Activated CD8-positive, alpha-beta T cell treated with anti-CD3 and anti-CD28 coated beads for 36 hours (primary cell): ENCODE measurements at regions not wholly inside any gene's neighbourhood (a gene's known extent, or its start where the extent isn't known, plus 50 kb on each side); places are given as distances from the start of the nearest gene placed in this dataset.

Experiments used
- ATAC-seq: fragments of 200-7000 bp; cut with Tn5 transposase; one replicate; pipeline ENCODE4 v1.10.0; 2021; ENCODE audit warnings: mild to moderate bottlenecking, moderate library complexity
- CTCF ChIA-PET: fragments of 350-600 bp; sonication (Branson Sonifier 250); formaldehyde crosslinking; loops from one replicate; lab custom pipeline; 2021; ENCODE audit warnings: antibody characterized with exemption; lab: Charles Lee
- POLR2A ChIA-PET: fragments of 350-600 bp; sonication (Branson Sonifier 250); formaldehyde crosslinking; loops from one replicate; lab custom pipeline; 2021; ENCODE audit warnings: antibody characterized with exemption; lab: Charles Lee
- DNase-seq: peaks from one replicate; pipeline ENCODE4 v3.0.0-alpha.2; 2020
- H3K27ac Mint-ChIP-seq: one replicate; pipeline ENCODE4 v1.8.0; 2021; ENCODE audit warnings: mild to moderate bottlenecking, mixed read lengths
- H3K27me3 Mint-ChIP-seq: one replicate; pipeline ENCODE4 v1.8.0; 2021; ENCODE audit warnings: mixed read lengths
- H3K36me3 Mint-ChIP-seq: one replicate; pipeline ENCODE4 v1.8.0; 2021; ENCODE audit warnings: low read depth, mixed read lengths
- H3K4me1 Mint-ChIP-seq: one replicate; pipeline ENCODE4 v1.8.0; 2021; ENCODE audit warnings: low read depth, mixed read lengths
- H3K4me3 Mint-ChIP-seq: one replicate; pipeline ENCODE4 v1.8.0; 2021; ENCODE audit warnings: mild to moderate bottlenecking, moderate library complexity, mixed read lengths
- H3K9me3 Mint-ChIP-seq: one replicate; pipeline ENCODE4 v1.8.0; 2021; ENCODE audit warnings: mixed read lengths
- CTCF ChIP-seq: fragments of 200-600 bp; IDR thresholded peaks from one replicate; pipeline ENCODE4 v1.8.0; 2022; ENCODE audit warnings: antibody characterized with exemption, mild to moderate bottlenecking
- intact Hi-C: fragments of 100-400 bp; cut with micrococcal nuclease; formaldehyde crosslinking; loops from one replicate; pipeline ENCODE4 v1.10.0; 2022

- ATAC-seq (no peak), DNase-seq (no peak)
- no peak for TF ChIP-seq CTCF
- ChIA-PET CTCF (no interaction called here), POLR2A (no interaction called here)
- no peaks in the 10 kb centered on the region for H3K4me1 Mint-ChIP-seq
- H3K36me3 Mint-ChIP-seq, result no peaks in the 10 kb centered on the region
- no peak overlapping the region for H3K4me3 Mint-ChIP-seq
- intact Hi-C loops, result no loop called here
- peaks cover 25% of the 10 kb centered on the region for H3K27me3 Mint-ChIP-seq
- H3K9me3 Mint-ChIP-seq, result no peaks in the 10 kb centered on the region
- H3K27ac Mint-ChIP-seq, result no peak overlapping the region
Measured at GRCh38 chr3:127411083-127411727, 123.4 kb upstream of the PRR20G start.

- ATAC-seq (no peak), DNase-seq (no peak)
- Mint-ChIP-seq H3K27me3 (peaks cover 22% of the 10 kb centered on the region), H3K4me3 (no peak overlapping the region), H3K27ac (no peak overlapping the region), H3K9me3 (no peaks in the 10 kb centered on the region), H3K4me1 (no peaks in the 10 kb centered on the region), H3K36me3 (no peaks in the 10 kb centered on the region)
- no peak for TF ChIP-seq CTCF
- intact Hi-C loops, result no loop called here
- POLR2A ChIA-PET, result no interaction called here
- CTCF ChIA-PET, result no interaction called here
Measured at GRCh38 chr3:127410678-127411077, 122.8 kb upstream of the PRR20G start.

GRCh38 chr3:127410137-127410488 is 122.3 kb upstream of the PRR20G start:
- Mint-ChIP-seq H3K36me3 (no peaks in the 10 kb centered on the region), H3K27ac (no peak overlapping the region), H3K27me3 (peaks cover 19% of the 10 kb centered on the region), H3K4me1 (no peaks in the 10 kb centered on the region), H3K9me3 (no peaks in the 10 kb centered on the region), H3K4me3 (no peak overlapping the region)
- no peak for DNase-seq
- POLR2A ChIA-PET, result no interaction called here
- ATAC-seq, result no peak
- CTCF ChIA-PET, result no interaction called here
- intact Hi-C loops, result no loop called here
- TF ChIP-seq CTCF, result no peak

- Mint-ChIP-seq H3K9me3 (no peaks in the 10 kb centered on the region), H3K27me3 (peaks cover 17% of the 10 kb centered on the region), H3K27ac (no peak overlapping the region), H3K36me3 (no peaks in the 10 kb centered on the region), H3K4me1 (no peaks in the 10 kb centered on the region), H3K4me3 (no peak overlapping the region)
- TF ChIP-seq CTCF, result no peak
- ATAC-seq (no peak), DNase-seq (no peak)
- CTCF ChIA-PET, result no interaction called here
- intact Hi-C loops, result no loop called here
- POLR2A ChIA-PET, result no interaction called here
Measured at GRCh38 chr3:127409421-127410136, 121.7 kb upstream of the PRR20G start.

- POLR2A ChIA-PET, result no interaction called here
- no peak overlapping the region for H3K4me3 Mint-ChIP-seq
- ATAC-seq (no peak), DNase-seq (no peak)
- intact Hi-C loops, result no loop called here
- TF ChIP-seq CTCF, result no peak
- no peaks in the 10 kb centered on the region for H3K9me3 Mint-ChIP-seq
- H3K27me3 Mint-ChIP-seq, result peaks cover 12% of the 10 kb centered on the region
- no peaks in the 10 kb centered on the region for H3K4me1 Mint-ChIP-seq
- CTCF ChIA-PET, result no interaction called here
- H3K36me3 Mint-ChIP-seq, result no peaks in the 10 kb centered on the region
- H3K27ac Mint-ChIP-seq, result no peak overlapping the region
Measured at GRCh38 chr3:127408684-127409420, 121.0 kb upstream of the PRR20G start.
